ENCODE measurements at regions not wholly inside any gene's neighbourhood (a gene's known extent, or its start where the extent isn't known, plus 50 kb on each side); places are given as distances from the start of the nearest gene placed in this dataset.

DNA sequence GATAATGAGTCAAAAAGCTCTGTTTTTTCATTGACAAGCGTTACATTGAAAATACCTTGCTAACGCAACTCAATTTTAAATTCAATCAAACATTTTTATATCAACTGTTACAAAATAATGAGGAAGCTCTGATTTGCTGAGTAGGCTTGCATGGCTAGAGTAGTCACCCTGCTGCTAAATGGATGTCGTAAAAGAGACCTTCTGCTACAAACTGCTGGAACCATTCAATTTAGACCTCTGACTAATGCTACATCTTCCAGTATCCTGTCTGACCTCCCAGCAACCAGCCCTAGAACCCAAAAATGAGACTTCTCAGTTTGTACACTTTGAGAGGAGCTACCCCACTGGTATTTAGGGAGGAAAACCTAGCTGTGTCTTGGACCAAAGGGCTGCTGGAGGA, 84.0 kb upstream of the ELMO1 start:
- TF ChIP-seq, protein P1, sequence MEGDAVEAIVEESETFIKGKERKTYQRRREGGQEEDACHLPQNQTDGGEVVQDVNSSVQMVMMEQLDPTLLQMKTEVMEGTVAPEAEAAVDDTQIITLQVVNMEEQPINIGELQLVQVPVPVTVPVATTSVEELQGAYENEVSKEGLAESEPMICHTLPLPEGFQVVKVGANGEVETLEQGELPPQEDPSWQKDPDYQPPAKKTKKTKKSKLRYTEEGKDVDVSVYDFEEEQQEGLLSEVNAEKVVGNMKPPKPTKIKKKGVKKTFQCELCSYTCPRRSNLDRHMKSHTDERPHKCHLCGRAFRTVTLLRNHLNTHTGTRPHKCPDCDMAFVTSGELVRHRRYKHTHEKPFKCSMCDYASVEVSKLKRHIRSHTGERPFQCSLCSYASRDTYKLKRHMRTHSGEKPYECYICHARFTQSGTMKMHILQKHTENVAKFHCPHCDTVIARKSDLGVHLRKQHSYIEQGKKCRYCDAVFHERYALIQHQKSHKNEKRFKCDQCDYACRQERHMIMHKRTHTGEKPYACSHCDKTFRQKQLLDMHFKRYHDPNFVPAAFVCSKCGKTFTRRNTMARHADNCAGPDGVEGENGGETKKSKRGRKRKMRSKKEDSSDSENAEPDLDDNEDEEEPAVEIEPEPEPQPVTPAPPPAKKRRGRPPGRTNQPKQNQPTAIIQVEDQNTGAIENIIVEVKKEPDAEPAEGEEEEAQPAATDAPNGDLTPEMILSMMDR (tag by site-specific recombination; IDR thresholded peaks at IDR 0.05) = no peak
- no peak for TF ChIP-seq YY1 (tag by site-specific recombination; IDR thresholded peaks at IDR 0.05)
- TF ChIP-seq ATF2 (tag by site-specific recombination; IDR thresholded peaks at IDR 0.05; ENCODE audit: low read depth) = no peak
- no peak for TF ChIP-seq ZNF404 (tag by site-specific recombination; IDR thresholded peaks at IDR 0.05)
- TF ChIP-seq ZNF133 (tag by site-specific recombination; IDR thresholded peaks at IDR 0.05) = no peak

Data from HEK293 (cell line).